Neural progenitor cell (in vitro differentiated cells): ENCODE measurements at regions not wholly inside any gene's neighbourhood (a gene's known extent, or its start where the extent isn't known, plus 50 kb on each side); places are given as distances from the start of the nearest gene placed in this dataset.

Experiments used
- CTCF ChIP-seq: fragments of 200-600 bp; sonication (generic); IDR thresholded peaks from 2 replicates; pipeline ENCODE4 v1.5.1; 2017; ENCODE audit warnings: antibody characterized with exemption, mild to moderate bottlenecking
- EZH2 ChIP-seq: fragments of 200-600 bp; sonication (generic); IDR thresholded peaks from 2 replicates; pipeline ENCODE4 v1.6.1; 2017; ENCODE audit warnings: antibody characterized with exemption, mild to moderate bottlenecking, moderate library complexity

DNA sequence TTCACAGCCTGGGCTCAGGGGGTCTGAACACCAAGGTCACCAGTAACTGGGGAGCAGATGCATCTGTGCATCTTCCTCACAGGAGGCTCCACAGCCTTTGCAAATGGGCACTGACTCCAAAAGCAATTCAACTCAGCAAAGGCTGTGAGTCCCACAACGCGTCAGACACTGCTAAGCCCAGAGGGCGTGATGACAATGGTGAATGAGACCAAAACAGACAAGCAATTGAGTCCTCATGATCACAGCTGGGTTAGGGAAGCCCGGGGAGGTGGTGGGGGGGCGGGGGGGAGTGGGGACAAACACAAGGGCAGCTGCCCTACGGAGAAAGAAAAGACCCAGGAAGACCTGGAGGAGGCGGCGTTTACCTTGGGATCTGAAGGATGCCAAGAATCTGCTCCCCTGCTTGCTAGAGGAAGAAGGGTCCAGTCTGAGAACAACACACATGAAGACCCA is 61.6 kb upstream of the RNF32 start:
- TF ChIP-seq CTCF = no peak
- no peak for TF ChIP-seq EZH2
